GM23338 (cell line): ENCODE measurements at regions not wholly inside any gene's neighbourhood (a gene's known extent, or its start where the extent isn't known, plus 50 kb on each side); places are given as distances from the start of the nearest gene placed in this dataset.

Source experiments
- ATAC-seq: fragments of 200-7000 bp; cut with Tn5 transposase; 3 replicates; pipeline ENCODE4 v1.9.1; 2020
- DNase-seq: peaks from one replicate; pipeline ENCODE4 v3.0.0-alpha.2; 2015; ENCODE audit warnings: low spot score
- H2AFZ ChIP-seq: fragments of 200-600 bp; sonication (generic); 2 replicates; pipeline ENCODE4 v1.8.0; 2016; ENCODE audit warnings: antibody characterized with exemption, mild to moderate bottlenecking, moderate library complexity
- H3F3A ChIP-seq: fragments of 200-600 bp; sonication (generic); replicated peaks from 2 replicates; pipeline ENCODE4 v1.8.0; 2017; ENCODE audit warnings: antibody characterized with exemption, mixed run types, low read depth
- H3K27ac ChIP-seq: fragments of 200-600 bp; sonication (generic); 2 replicates; pipeline ENCODE4 v1.6.1; 2016; ENCODE audit warnings: low read depth
- H3K27me3 ChIP-seq: fragments of 200-600 bp; sonication (generic); 2 replicates; pipeline ENCODE4 v1.8.0; 2016; ENCODE audit warnings: mild to moderate bottlenecking, mixed run types, moderate library complexity; ENCODE audit not compliant: insufficient read depth
- H3K36me3 ChIP-seq: fragments of 200-600 bp; sonication (generic); 2 replicates; pipeline ENCODE4 v1.8.0; 2016; ENCODE audit warnings: mild to moderate bottlenecking; ENCODE audit not compliant: insufficient read depth
- H3K4me1 ChIP-seq: fragments of 200-600 bp; sonication (generic); 2 replicates; pipeline ENCODE4 v1.8.0; 2016; ENCODE audit warnings: mild to moderate bottlenecking, moderate library complexity; ENCODE audit not compliant: insufficient read depth
- H3K4me2 ChIP-seq: fragments of 200-600 bp; sonication (generic); 2 replicates; pipeline ENCODE4 v1.7.1; 2017; ENCODE audit warnings: mixed run types
- H3K4me3 ChIP-seq: fragments of 200-600 bp; sonication (generic); 2 replicates; pipeline ENCODE4 v1.6.1; 2016; ENCODE audit warnings: mixed run types
- H3K79me2 ChIP-seq: fragments of 200-600 bp; sonication (generic); replicated peaks from 2 replicates; pipeline ENCODE4 v1.8.0; 2017; ENCODE audit warnings: mild to moderate bottlenecking; ENCODE audit not compliant: insufficient read depth
- H3K9me2 ChIP-seq: fragments of 200-600 bp; sonication (generic); 2 replicates; pipeline ENCODE4 v1.8.0; 2017; ENCODE audit not compliant: insufficient read depth
- H4K20me1 ChIP-seq: fragments of 200-600 bp; sonication (generic); replicated peaks from 2 replicates; pipeline ENCODE4 v1.8.0; 2017; ENCODE audit warnings: mild to moderate bottlenecking; ENCODE audit not compliant: insufficient read depth
- H3K27ac Mint-ChIP-seq: 2 replicates; pipeline ENCODE4 v1.8.0; 2020; ENCODE audit warnings: inconsistent platforms, mild to moderate bottlenecking, moderate library complexity, mixed read lengths
- H3K27me3 Mint-ChIP-seq: 3 replicates; pipeline ENCODE4 v1.8.0; 2022; ENCODE audit warnings: low read depth, mild to moderate bottlenecking, moderate library complexity, mixed read lengths, inconsistent platforms; ENCODE audit not compliant: insufficient read depth, poor library complexity
- H3K36me3 Mint-ChIP-seq: 3 replicates; pipeline ENCODE4 v1.8.0; 2021; ENCODE audit warnings: low read depth, mild to moderate bottlenecking, inconsistent platforms, moderate library complexity, mixed read lengths
- H3K4me1 Mint-ChIP-seq: 3 replicates; pipeline ENCODE4 v1.8.0; 2020; ENCODE audit warnings: mild to moderate bottlenecking, inconsistent platforms, mixed read lengths
- H3K4me3 Mint-ChIP-seq: 3 replicates; pipeline ENCODE4 v1.8.0; 2021; ENCODE audit warnings: moderate library complexity, mild to moderate bottlenecking, inconsistent platforms, mixed read lengths
- H3K9me3 Mint-ChIP-seq: 3 replicates; pipeline ENCODE4 v1.8.0; 2020; ENCODE audit warnings: moderate library complexity, mild to moderate bottlenecking, inconsistent platforms, mixed read lengths
- CREB1 ChIP-seq: fragments of 250-450 bp; sonication (Bioruptor Pico); IDR thresholded peaks from 2 replicates; pipeline ENCODE4 v1.5.0; 2020; ENCODE audit warnings: low read depth, mild to moderate bottlenecking, moderate library complexity
- ETS1 ChIP-seq: IDR thresholded peaks from 2 replicates; pipeline ENCODE4 v1.6.1; 2016; ENCODE audit warnings: antibody characterized with exemption
- JUNB ChIP-seq: IDR thresholded peaks from one replicate; pipeline ENCODE4 v1.6.1; 2016; ENCODE audit warnings: antibody characterized with exemption; ENCODE audit not compliant: unreplicated experiment
- NANOG ChIP-seq: IDR thresholded peaks from 2 replicates; pipeline ENCODE4 v1.6.1; 2016; ENCODE audit warnings: antibody characterized with exemption, borderline replicate concordance
- POLR2AphosphoS5 ChIP-seq: IDR thresholded peaks from 2 replicates; pipeline ENCODE4 v1.6.1; 2016; ENCODE audit warnings: antibody characterized with exemption, low read depth
- ZNF114 ChIP-seq: fragments of 250-450 bp; sonication (Bioruptor Pico); IDR thresholded peaks from 2 replicates; pipeline ENCODE4 v1.5.0; 2020; ENCODE audit warnings: mild to moderate bottlenecking, moderate library complexity
- ZNF462 ChIP-seq: fragments of 250-450 bp; sonication (Bioruptor Pico); IDR thresholded peaks from 2 replicates; pipeline ENCODE4 v1.5.0; 2020; ENCODE audit warnings: mild to moderate bottlenecking, moderate library complexity

GRCh38 chr2:128536925-128537620, 218.4 kb upstream of the HS6ST1 start:
- peak overlapping the region; percentile 96 for H3K27ac Mint-ChIP-seq
- Histone ChIP-seq H3K4me3 (no peak overlapping the region), H3K36me3 (no peaks in the 10 kb centered on the region), H3K4me2 (no peak overlapping the region), H3K27me3 (no peaks in the 10 kb centered on the region), H3K27ac (no peak overlapping the region), H3F3A (no peaks in the 10 kb centered on the region), H4K20me1 (no peaks in the 10 kb centered on the region), H3K4me1 (no peaks in the 10 kb centered on the region), H3K9me2 (0 out of 2 replicates have a peak, but pooled peaks cover 4% of the 10 kb centered on the region), H2AFZ (peak overlapping the region; percentile 80), H3K79me2 (no peaks in the 10 kb centered on the region)
- peak; percentile 64 for DNase-seq
- no peak overlapping the region; the same call in 2 of the 3 replicates for H3K4me3 Mint-ChIP-seq
- TF ChIP-seq ZNF114 (CRISPR knock-in tag), result peak; percentile 74; the same call in 1 of the 2 replicates
- TF ChIP-seq POLR2AphosphoS5, result no peak
- peaks cover 4% of the 10 kb centered on the region for H3K27me3 Mint-ChIP-seq
- H3K4me1 Mint-ChIP-seq, result peaks cover 17% of the 10 kb centered on the region
- H3K9me3 Mint-ChIP-seq, result peaks cover 3% of the 10 kb centered on the region; the same call in 2 of the 3 replicates
- H3K36me3 Mint-ChIP-seq, result peaks cover 4% of the 10 kb centered on the region; the same call in 2 of the 3 replicates
- ATAC-seq, result peak; percentile 98

GRCh38 chr2:128537646-128538045, 219.0 kb upstream of the HS6ST1 start:
- Histone ChIP-seq H3K4me3 (no peak overlapping the region), H3K27ac (no peak overlapping the region), H2AFZ (peak overlapping the region; percentile 80), H3K9me2 (0 out of 2 replicates have a peak, but pooled peaks cover 4% of the 10 kb centered on the region), H3F3A (no peaks in the 10 kb centered on the region), H3K79me2 (no peaks in the 10 kb centered on the region), H3K27me3 (no peaks in the 10 kb centered on the region), H4K20me1 (no peaks in the 10 kb centered on the region), H3K36me3 (no peaks in the 10 kb centered on the region), H3K4me2 (no peak overlapping the region), H3K4me1 (no peaks in the 10 kb centered on the region)
- H3K27me3 Mint-ChIP-seq, result peaks cover 4% of the 10 kb centered on the region
- ATAC-seq, result peak; percentile 16; the same call in 2 of the 3 replicates
- no peak overlapping the region; the same call in 1 of the 2 replicates for H3K27ac Mint-ChIP-seq
- no peak for DNase-seq
- H3K4me3 Mint-ChIP-seq, result no peak overlapping the region; the same call in 2 of the 3 replicates
- peaks cover 4% of the 10 kb centered on the region; the same call in 2 of the 3 replicates for H3K36me3 Mint-ChIP-seq
- peaks cover 17% of the 10 kb centered on the region for H3K4me1 Mint-ChIP-seq
- peaks cover 3% of the 10 kb centered on the region; the same call in 2 of the 3 replicates for H3K9me3 Mint-ChIP-seq
- TF ChIP-seq NANOG, result no peak
- TF ChIP-seq POLR2AphosphoS5, result no peak
- TF ChIP-seq JUNB, result no peak
- no peak for TF ChIP-seq ZNF114 (CRISPR knock-in tag)
- TF ChIP-seq ZNF462, result no peak
- no peak for TF ChIP-seq CREB1 (CRISPR knock-in tag)
- TF ChIP-seq ETS1, result no peak
